ENCODE measurements at regions not wholly inside any gene's neighbourhood (a gene's known extent, or its start where the extent isn't known, plus 50 kb on each side); places are given as distances from the start of the nearest gene placed in this dataset.

- H3K9ac ChIP-seq (ENCODE audit: insufficient read depth in 1 of 2, low read length in 2 of 2): no peak overlapping the region
- TF ChIP-seq CTCF (IDR thresholded peaks at IDR 0.05; ENCODE audit: control extremely low read depth, extremely low read depth): no peak
- H3K9me3 ChIP-seq (ENCODE audit: control insufficient read depth in 4 of 4, insufficient read depth in 3 of 4, low read length in 3 of 4): no peaks in the 10 kb centered on the region
- H3K4me1 ChIP-seq (ENCODE audit: control insufficient read depth in 5 of 5, insufficient read depth in 5 of 5, low read length in 5 of 5): peaks cover 0 to 5% (median 0%) of the 10 kb centered on the region in 5 donors
- no peak overlapping the region for H3K4me3 ChIP-seq
- no peaks in the 10 kb centered on the region for H3K36me3 ChIP-seq (ENCODE audit: control insufficient read depth in 4 of 4, insufficient read depth in 4 of 4, low read length in 4 of 4)
- ATAC-seq (ENCODE audit: insufficient read depth, low FRiP score): peak; percentile 28
- H3K27ac ChIP-seq (ENCODE audit: low read depth in 1 of 2, low read length in 1 of 2): no peak overlapping the region
- peak in 2 of 3 donors; percentile 13 to 21 for DNase-seq
- H3K27me3 ChIP-seq (ENCODE audit: control insufficient read depth in 3 of 3, insufficient read depth in 3 of 3, low read length in 2 of 3): peaks cover 0 to 33% (median 0%) of the 10 kb centered on the region in 3 donors
- WGBS, 2 donors: 53 to 66% methylated on average over 32 of the region's 32 CpGs
These were observed 238.9 kb downstream of the ERMARD start for GRCh38 chr6:169990095-169991030.

DNA sequence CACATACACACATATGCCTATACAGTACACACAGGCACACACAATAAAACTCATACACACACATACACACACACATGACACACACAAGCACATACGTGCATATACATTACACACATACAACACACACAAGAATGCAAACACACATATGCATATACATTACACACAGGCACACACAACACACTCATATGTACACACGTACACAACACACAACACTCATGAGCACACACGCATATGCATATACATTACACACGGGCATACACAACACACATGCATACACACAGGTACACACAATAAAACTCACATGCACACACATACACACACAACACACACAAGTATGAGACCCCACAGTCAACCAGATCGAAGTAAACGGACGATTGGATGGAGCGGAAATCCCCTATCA lies 238.2 kb downstream of the ERMARD start:
- DNase-seq (no peak), ATAC-seq (ENCODE audit: insufficient read depth, low FRiP score) (no peak)
- H3K9ac ChIP-seq (ENCODE audit: insufficient read depth in 1 of 2, low read length in 2 of 2): no peak overlapping the region
- peaks cover 0 to 33% (median 0%) of the 10 kb centered on the region in 3 donors for H3K27me3 ChIP-seq (ENCODE audit: control insufficient read depth in 3 of 3, insufficient read depth in 3 of 3, low read length in 2 of 3)
- no peaks in the 10 kb centered on the region for H3K36me3 ChIP-seq (ENCODE audit: control insufficient read depth in 4 of 4, insufficient read depth in 4 of 4, low read length in 4 of 4)
- no peaks in the 10 kb centered on the region for H3K9me3 ChIP-seq (ENCODE audit: control insufficient read depth in 4 of 4, insufficient read depth in 3 of 4, low read length in 3 of 4)
- no peak overlapping the region for H3K27ac ChIP-seq (ENCODE audit: low read depth in 1 of 2, low read length in 1 of 2)
- no peak for TF ChIP-seq CTCF (IDR thresholded peaks at IDR 0.05; ENCODE audit: control extremely low read depth, extremely low read depth)
- WGBS, 2 donors: 74 to 82% methylated on average over 8 of the region's 8 CpGs
- peaks cover 0 to 5% (median 0%) of the 10 kb centered on the region in 5 donors for H3K4me1 ChIP-seq (ENCODE audit: control insufficient read depth in 5 of 5, insufficient read depth in 5 of 5, low read length in 5 of 5)
- H3K4me3 ChIP-seq: no peak overlapping the region

- ATAC-seq (ENCODE audit: insufficient read depth, low FRiP score) (no peak), DNase-seq (no peak)
- Histone ChIP-seq H3K9ac (ENCODE audit: insufficient read depth in 1 of 2, low read length in 2 of 2) (no peak overlapping the region), H3K27ac (ENCODE audit: low read depth in 1 of 2, low read length in 1 of 2) (no peak overlapping the region), H3K9me3 (ENCODE audit: control insufficient read depth in 4 of 4, insufficient read depth in 3 of 4, low read length in 3 of 4) (no peaks in the 10 kb centered on the region), H3K4me1 (ENCODE audit: control insufficient read depth in 5 of 5, insufficient read depth in 5 of 5, low read length in 5 of 5) (peaks cover 0 to 6% (median 0%) of the 10 kb centered on the region in 5 donors), H3K27me3 (ENCODE audit: control insufficient read depth in 3 of 3, insufficient read depth in 3 of 3, low read length in 2 of 3) (peaks cover 0 to 28% (median 0%) of the 10 kb centered on the region in 3 donors), H3K4me3 (no peak overlapping the region), H3K36me3 (ENCODE audit: control insufficient read depth in 4 of 4, insufficient read depth in 4 of 4, low read length in 4 of 4) (no peaks in the 10 kb centered on the region)
- TF ChIP-seq CTCF (IDR thresholded peaks at IDR 0.05; ENCODE audit: control extremely low read depth, extremely low read depth): no peak
- WGBS, 2 donors: 93 to 94% methylated on average over 25 of the region's 25 CpGs
These were observed 237.5 kb downstream of the ERMARD start for GRCh38 chr6:169988769-169989550.

Data from lung (tissue), 11 donors.